Right forelimb (tissue), 1 donor: ENCODE measurements at regions not wholly inside any gene's neighbourhood (a gene's known extent, or its start where the extent isn't known, plus 50 kb on each side); places are given as distances from the start of the nearest gene placed in this dataset.
"Not testable (repeated sequence)": the region's sequence is repeated elsewhere in the genome, so short reads cannot be mapped to it uniquely, and the experiment has no call there.

ENCODE experiments used
- DNase-seq: peaks from one replicate; pipeline ENCODE4 v3.0.0-alpha.2; 2018

DNA sequence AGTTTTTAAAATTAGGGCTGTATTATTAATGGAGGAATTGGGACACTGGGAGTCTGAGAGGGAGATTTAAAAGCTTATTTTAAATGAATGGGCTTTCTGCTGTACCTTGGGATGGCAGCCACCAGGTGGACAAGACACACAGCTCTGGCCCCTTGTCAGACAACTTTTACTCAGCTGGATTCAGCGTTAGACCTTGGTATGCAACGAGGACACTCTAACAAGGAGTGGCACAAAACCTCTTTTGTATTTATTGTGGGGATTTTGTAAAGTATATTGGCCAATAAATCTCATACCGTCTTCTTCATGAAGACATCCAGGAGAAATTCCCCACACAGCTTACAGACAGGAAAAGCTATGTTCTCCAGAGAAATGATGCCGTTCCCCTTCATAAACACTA, 105.7 kb downstream of the LCA5 start:
- no peak for DNase-seq

- no peak for DNase-seq
These were observed 106.2 kb downstream of the LCA5 start for GRCh38 chr6:79430913-79431536.

GRCh38 chr6:79427721-79428120, 109.5 kb downstream of the LCA5 start:
- DNase-seq: no peak

GRCh38 chr6:79426625-79427278, 110.5 kb downstream of the LCA5 start:
- no peak for DNase-seq

GRCh38 chr6:79425589-79426311, 111.5 kb downstream of the LCA5 start:
- no peak for DNase-seq

GRCh38 chr6:79423216-79423615, 114.0 kb downstream of the LCA5 start:
- no peak for DNase-seq

GRCh38 chr6:79422666-79423065, 114.6 kb downstream of the LCA5 start:
- DNase-seq: no peak

DNA sequence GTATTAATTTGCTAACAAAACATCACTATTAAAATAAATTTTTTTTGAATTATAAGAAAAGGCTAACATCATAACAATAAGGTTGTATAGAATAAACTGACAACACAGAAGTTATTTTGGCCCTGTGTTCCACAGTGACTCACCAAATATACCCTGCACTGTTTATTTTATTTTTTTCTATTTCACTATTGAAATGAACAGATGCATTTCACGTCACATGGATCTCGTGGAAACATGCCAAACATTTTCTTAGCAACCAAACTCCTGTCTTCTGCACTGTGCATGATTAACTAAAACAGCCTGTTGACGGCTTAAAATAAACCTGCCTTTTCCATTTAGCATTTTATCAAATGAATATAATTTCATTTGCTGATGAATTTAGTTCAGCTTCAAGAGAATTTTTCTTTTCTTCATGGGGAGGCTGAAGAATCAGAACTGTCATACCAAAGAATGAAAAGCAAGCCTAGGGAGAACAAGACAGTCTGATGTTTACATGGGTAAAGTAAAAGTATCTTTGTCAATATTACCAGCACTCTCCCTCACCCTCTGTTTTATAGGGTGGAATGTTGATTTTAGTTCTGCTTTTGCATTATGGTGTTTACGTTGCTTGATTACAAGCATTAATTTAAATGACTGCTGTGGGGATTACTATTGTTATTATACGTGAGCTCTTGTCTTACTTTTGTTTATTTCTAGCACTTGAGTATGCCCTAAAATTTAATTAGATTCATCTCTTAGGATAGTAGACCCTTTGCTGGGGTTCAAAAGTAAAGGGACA, 115.3 kb downstream of the LCA5 start:
- DNase-seq: peak; percentile 61

DNA sequence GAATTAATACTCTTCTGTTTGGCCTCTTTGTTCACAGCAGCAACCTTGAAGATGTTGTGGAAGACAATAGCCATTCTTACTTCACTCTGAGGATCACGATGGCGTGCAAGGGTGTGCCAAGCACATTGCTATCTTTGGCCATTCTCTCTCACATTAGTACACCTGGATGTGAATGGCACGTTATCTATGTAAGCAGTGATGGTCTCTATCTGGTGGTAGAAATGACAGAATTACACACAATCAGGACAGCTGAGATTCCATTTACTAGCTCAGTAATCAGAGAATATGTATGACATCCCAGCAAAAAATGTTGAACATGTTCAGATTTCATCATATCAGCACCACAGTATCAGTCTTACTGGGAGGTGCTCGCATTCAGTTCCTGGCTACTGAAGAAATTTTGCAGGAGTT, 116.2 kb downstream of the LCA5 start:
- DNase-seq: no peak

DNA sequence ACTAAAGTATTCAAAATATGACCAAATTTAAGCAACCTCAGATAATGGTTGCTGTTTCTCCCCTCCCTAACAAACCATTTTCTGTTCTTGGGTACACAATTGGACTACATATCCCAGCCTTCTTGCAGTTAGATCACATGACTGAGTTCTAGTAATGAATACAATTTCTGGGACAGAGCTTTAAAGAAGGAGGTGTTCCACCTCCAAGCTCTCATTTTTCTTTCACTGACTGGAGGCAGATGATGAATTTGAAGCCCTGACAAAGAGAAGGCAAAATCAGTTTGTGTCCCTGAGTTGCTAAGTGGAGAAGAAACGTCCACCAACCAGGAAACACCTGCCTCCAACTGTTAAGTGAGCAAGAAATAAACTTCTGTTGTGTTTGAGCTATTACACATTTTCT, 117.2 kb downstream of the LCA5 start:
- no peak for DNase-seq

GRCh38 chr6:79416931-79417330, 120.3 kb downstream of the LCA5 start:
- DNase-seq: no peak

DNA sequence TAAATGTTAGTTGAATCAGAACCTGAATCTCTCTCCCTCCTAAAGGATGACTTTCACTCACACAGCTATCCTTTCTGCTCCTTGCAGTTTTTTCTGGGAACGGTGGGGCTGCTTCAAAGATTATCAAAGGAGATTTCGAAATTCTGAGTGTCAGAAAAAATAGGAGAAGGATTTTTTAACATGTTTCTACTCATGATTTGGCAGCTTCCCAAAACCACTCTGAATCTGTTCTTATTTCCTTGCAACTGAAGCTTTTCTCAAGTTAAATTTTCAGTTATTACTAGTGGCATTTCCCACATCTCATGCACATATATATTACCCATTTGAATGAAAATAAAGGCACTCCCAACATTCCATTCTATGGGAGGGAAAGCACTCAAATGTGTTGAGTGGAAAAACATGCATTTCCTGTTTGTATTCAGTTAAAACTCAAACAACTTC, 123.6 kb downstream of the LCA5 start:
- DNase-seq: no peak

- DNase-seq: no peak
These were observed 126.4 kb downstream of the LCA5 start for GRCh38 chr6:79410806-79411205.

GRCh38 chr6:79408256-79408974, 128.8 kb downstream of the LCA5 start:
- DNase-seq: no peak

DNA sequence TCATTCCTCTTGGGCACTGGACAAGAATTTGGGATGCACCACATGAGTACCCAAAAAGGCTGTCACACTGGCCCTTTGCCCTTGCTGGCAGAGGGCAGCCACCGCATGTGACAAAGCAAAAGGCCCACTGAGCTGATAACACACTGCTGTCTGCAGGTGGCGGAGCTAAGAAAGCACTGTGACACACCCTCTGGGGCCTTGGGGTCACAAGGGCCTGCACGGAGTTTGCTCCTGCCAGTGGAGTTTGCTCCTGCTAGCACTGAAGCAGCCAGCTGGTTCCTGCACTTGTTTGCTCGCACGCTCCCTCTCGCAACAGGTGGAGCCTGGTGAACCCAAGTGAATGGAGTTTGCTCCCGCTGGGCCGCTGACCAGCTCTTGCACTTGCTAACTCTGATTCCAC, 132.6 kb downstream of the LCA5 start:
- no peak for DNase-seq

GRCh38 chr6:79404261-79404660, 133.0 kb downstream of the LCA5 start:
- DNase-seq: no peak

GRCh38 chr6:79403563-79403962, 133.7 kb downstream of the LCA5 start:
- no peak for DNase-seq

- DNase-seq: no peak
These were observed 134.1 kb downstream of the LCA5 start for GRCh38 chr6:79403086-79403485.

- no peak for DNase-seq
These were observed 137.7 kb downstream of the LCA5 start for GRCh38 chr6:79399499-79399898.

DNA sequence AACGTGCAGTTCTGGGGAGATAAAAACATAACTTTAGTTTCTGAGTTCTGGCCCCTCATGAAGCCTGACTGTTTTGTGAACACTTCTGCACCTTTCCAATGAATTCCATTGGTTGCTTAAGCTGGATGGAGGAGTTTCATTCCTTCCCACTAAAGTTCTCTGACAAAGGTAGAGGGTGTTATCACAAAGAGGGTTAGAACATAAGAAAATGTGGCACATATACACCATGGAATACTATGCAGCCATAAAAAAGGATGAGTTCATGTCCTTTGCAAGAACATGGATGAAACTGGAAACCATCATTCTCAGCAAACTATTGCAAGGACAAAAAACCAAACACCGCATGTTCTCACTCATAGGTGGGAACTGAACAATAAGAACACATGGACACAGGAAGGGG, 138.6 kb downstream of the LCA5 start:
- not testable (repeated sequence) for DNase-seq

GRCh38 chr6:79396625-79397024, 140.6 kb downstream of the LCA5 start:
- DNase-seq: no peak

GRCh38 chr6:79394690-79395089, 142.5 kb downstream of the LCA5 start:
- no peak for DNase-seq

DNA sequence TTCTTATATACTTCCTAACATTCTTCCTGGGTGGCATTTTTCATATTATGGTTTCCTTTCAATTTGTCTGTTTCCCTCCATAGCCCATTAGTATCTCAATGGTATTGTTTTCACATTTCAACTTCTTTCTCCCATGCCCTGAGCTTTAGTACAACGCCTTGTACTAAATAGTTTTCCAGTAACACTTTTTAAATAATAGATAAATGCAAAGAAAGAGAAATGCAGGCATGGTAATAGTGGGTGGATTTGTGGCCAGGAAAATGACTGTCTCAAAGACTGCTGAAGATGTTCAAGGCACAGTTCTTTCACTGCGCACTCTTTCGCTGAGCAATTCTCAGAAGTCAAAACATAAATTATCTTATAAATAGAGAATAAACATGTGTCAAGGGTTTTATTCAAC, 145.1 kb downstream of the LCA5 start:
- no peak for DNase-seq
